LNCAP (cell line): ENCODE measurements at regions not wholly inside any gene's neighbourhood (a gene's known extent, or its start where the extent isn't known, plus 50 kb on each side); places are given as distances from the start of the nearest gene placed in this dataset.

Experiments used
- CTCF ChIP-seq: fragments of 450-650 bp; IDR thresholded peaks from 2 replicates; pipeline ENCODE4 v1.5.1; 2017; ENCODE audit warnings: mild to moderate bottlenecking

- TF ChIP-seq CTCF: no peak
Measured at GRCh38 chr17:5942687-5943086, 127.5 kb upstream of the WSCD1 start.

GRCh38 chr17:5943232-5943631 lies 126.9 kb upstream of the WSCD1 start:
- TF ChIP-seq CTCF: no peak

GRCh38 chr17:5943982-5944381 lies 126.2 kb upstream of the WSCD1 start:
- no peak for TF ChIP-seq CTCF

GRCh38 chr17:5947701-5948180 lies 122.4 kb upstream of the WSCD1 start:
- no peak for TF ChIP-seq CTCF

- TF ChIP-seq CTCF: no peak
Measured at GRCh38 chr17:5948811-5949210, 121.4 kb upstream of the WSCD1 start.

- no peak for TF ChIP-seq CTCF
Measured at GRCh38 chr17:5950878-5951277, 119.3 kb upstream of the WSCD1 start.

GRCh38 chr17:5951912-5952311 lies 118.3 kb upstream of the WSCD1 start:
- no peak for TF ChIP-seq CTCF

- no peak for TF ChIP-seq CTCF
Measured at GRCh38 chr17:5952518-5952917, 117.7 kb upstream of the WSCD1 start.
